ENCODE measurements at regions not wholly inside any gene's neighbourhood (a gene's known extent, or its start where the extent isn't known, plus 50 kb on each side); places are given as distances from the start of the nearest gene placed in this dataset.

DNA sequence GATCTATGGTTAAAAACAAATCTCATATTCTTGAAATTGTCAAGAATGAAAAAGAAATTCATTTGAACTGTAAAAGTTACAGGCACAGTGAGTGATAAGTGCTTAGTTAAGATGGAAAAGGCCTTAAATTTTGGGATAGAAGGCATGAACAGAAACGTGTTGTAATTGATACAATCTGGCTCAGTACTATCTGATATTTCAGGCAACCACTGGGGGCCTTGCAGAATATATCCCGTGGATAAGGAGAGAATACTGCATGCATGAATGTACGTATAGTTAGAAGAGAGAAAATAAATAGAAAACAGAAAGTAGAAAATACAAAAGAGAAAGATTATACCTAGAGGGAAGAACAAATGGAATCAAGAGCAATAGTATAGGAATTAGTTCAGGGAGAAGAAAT is 741.4 kb upstream of the CCDC54 start:
- H3K4me3 ChIP-seq (ENCODE audit: low read depth, low read length), result no peak overlapping the region
- H3K9me3 ChIP-seq (ENCODE audit: severe bottlenecking), result no peaks in the 10 kb centered on the region
- H3K27ac ChIP-seq, result no peak overlapping the region
- no peak for DNase-seq
- TF ChIP-seq, protein P1, sequence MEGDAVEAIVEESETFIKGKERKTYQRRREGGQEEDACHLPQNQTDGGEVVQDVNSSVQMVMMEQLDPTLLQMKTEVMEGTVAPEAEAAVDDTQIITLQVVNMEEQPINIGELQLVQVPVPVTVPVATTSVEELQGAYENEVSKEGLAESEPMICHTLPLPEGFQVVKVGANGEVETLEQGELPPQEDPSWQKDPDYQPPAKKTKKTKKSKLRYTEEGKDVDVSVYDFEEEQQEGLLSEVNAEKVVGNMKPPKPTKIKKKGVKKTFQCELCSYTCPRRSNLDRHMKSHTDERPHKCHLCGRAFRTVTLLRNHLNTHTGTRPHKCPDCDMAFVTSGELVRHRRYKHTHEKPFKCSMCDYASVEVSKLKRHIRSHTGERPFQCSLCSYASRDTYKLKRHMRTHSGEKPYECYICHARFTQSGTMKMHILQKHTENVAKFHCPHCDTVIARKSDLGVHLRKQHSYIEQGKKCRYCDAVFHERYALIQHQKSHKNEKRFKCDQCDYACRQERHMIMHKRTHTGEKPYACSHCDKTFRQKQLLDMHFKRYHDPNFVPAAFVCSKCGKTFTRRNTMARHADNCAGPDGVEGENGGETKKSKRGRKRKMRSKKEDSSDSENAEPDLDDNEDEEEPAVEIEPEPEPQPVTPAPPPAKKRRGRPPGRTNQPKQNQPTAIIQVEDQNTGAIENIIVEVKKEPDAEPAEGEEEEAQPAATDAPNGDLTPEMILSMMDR (IDR thresholded peaks at IDR 0.05; ENCODE audit: low read depth, low read length), result no peak
- no peaks in the 10 kb centered on the region for H3K27me3 ChIP-seq (ENCODE audit: insufficient read depth, low read depth, severe bottlenecking)
- no peaks in the 10 kb centered on the region for H3K36me3 ChIP-seq

DNA sequence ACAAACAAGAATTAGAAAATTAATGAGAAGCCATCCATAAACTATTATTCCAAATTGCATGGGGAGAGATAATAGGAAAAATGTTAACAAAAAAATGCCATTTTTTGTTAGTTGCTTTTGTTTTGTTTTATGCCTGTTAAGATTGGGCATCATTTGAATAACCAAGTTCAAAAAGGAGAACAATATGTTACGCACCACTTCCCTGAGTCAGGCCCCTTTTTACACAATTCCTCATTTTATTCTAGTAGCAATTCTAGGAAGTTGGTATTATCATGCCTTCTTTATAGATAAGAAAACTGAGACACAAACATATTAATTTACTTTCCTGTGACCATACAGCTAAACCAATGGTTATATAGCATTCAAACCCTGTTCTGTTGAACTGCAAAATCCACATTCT is 736.9 kb upstream of the CCDC54 start:
- Histone ChIP-seq H3K27ac (no peak overlapping the region), H3K27me3 (ENCODE audit: insufficient read depth, low read depth, severe bottlenecking) (no peaks in the 10 kb centered on the region), H3K4me3 (ENCODE audit: low read depth, low read length) (no peak overlapping the region), H3K36me3 (no peaks in the 10 kb centered on the region), H3K9me3 (ENCODE audit: severe bottlenecking) (peaks cover 8% of the 10 kb centered on the region)
- TF ChIP-seq, protein P1 (IDR thresholded peaks at IDR 0.05; ENCODE audit: low read depth, low read length), result no peak
- no peak for DNase-seq

DNA sequence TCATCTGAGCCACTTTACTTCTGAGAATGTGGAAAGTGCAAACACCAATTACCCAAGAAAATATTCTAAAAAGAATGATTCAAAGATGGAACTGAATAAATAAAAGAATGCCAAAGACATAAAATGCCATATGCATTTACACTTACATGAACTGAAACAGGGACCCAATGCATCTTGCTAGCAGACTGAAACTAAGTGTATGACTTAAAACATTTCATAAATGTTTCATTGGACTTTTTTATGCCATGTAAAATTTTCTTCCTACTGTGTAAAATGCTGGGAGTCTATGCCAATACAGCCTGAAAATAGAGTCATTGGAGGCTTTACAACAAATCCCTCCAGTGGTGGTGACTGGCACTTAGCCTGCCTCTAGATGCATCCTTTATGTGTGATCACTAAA is 735.1 kb upstream of the CCDC54 start:
- no peak overlapping the region for H3K4me3 ChIP-seq (ENCODE audit: low read depth, low read length)
- H3K36me3 ChIP-seq, result no peaks in the 10 kb centered on the region
- H3K27ac ChIP-seq, result no peak overlapping the region
- TF ChIP-seq, protein P1 (IDR thresholded peaks at IDR 0.05; ENCODE audit: low read depth, low read length), result no peak
- no peaks in the 10 kb centered on the region for H3K27me3 ChIP-seq (ENCODE audit: insufficient read depth, low read depth, severe bottlenecking)
- DNase-seq, result no peak
- H3K9me3 ChIP-seq (ENCODE audit: severe bottlenecking), result peaks cover 8% of the 10 kb centered on the region

DNA sequence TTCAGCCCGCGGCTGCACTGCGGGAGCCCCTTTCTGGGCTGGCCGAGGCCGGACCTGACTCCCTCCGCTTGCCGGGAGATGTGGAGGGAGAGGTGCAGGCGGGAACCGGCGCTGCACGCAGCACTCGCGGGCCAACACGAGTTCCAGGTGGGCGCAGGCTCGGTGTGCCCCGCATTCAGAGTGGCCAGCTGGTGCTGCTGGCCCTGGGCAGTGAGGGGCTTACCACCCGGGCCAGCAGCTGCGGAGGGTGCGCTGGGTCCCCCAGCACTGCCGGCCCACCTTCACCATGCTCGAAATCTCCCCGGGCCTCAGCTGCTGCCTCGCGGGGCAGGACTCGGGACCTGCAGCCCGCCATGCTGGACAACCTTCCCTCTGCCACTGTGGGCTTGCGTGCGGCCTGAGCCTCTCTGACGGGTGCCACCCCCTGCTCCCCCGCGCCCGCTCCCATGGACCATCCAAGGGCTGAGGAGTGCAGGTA is 733.5 kb upstream of the CCDC54 start:
- TF ChIP-seq, protein P1 (IDR thresholded peaks at IDR 0.05; ENCODE audit: low read depth, low read length), result no peak
- H3K27me3 ChIP-seq (ENCODE audit: insufficient read depth, low read depth, severe bottlenecking), result no peaks in the 10 kb centered on the region
- H3K4me3 ChIP-seq (ENCODE audit: low read depth, low read length), result no peak overlapping the region
- H3K9me3 ChIP-seq (ENCODE audit: severe bottlenecking), result peaks cover 8% of the 10 kb centered on the region
- no peak for DNase-seq
- H3K27ac ChIP-seq, result no peak overlapping the region
- no peaks in the 10 kb centered on the region for H3K36me3 ChIP-seq

DNA sequence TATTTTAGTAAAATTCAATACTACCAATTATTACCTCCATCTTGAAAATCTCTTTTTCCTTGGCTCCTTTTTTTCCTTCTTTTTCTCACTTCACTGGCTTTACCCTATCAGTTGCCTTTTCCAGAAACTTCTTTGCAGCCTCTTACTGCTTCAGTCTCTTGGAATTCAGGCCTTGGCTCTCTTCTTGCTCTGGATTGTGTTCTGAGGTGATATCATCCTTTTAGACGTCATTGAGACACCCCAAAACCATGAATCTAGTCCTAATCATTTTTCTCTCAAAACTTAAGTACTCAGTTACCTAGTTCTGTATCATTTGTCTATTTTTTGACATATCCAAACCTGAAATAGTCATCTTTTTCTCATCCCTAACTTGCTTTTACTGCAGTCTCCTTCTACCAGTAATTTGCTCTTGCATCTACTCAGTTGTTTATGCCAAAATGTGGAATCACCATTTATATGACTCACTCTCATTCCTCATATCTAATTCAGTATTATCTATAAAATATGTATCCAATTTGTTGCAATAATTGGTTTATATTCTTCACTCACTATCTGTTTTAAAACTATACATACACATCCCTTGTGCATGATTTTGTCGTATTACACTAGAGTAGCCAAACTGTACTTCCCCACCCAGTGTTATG is 703.2 kb upstream of the CCDC54 start:
- Histone ChIP-seq H3K27me3 (ENCODE audit: insufficient read depth, low read depth, severe bottlenecking) (no peaks in the 10 kb centered on the region), H3K4me3 (ENCODE audit: low read depth, low read length) (no peak overlapping the region), H3K27ac (no peak overlapping the region), H3K36me3 (no peaks in the 10 kb centered on the region), H3K9me3 (ENCODE audit: severe bottlenecking) (no peaks in the 10 kb centered on the region)
- no peak for DNase-seq
- TF ChIP-seq, protein P1 (IDR thresholded peaks at IDR 0.05; ENCODE audit: low read depth, low read length), result no peak

DNA sequence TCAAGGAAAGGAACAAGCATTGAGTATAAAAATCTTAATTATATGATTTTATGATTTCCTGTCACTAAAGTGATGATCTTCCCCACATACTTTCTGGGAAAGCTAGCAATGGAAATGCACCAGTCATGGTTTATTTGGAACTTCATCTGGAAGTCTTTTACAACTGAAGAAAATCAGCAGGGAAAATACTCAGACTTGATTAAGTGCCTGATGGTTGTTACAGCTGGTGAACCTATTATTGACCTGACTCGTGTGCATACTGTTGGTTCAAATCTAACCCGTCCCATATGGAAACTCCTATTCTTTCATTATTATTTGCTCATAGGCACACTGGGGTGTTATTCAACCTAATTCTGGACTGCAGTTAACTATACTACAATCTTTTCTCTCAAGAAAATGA is 701.8 kb upstream of the CCDC54 start:
- TF ChIP-seq, protein P1 (IDR thresholded peaks at IDR 0.05; ENCODE audit: low read depth, low read length), result no peak
- no peaks in the 10 kb centered on the region for H3K36me3 ChIP-seq

More for the DNA sequence above, 701.8 kb upstream of the CCDC54 start:
- Histone ChIP-seq H3K4me3 (ENCODE audit: low read depth, low read length) (no peak overlapping the region), H3K27ac (no peak overlapping the region), H3K9me3 (ENCODE audit: severe bottlenecking) (no peaks in the 10 kb centered on the region), H3K27me3 (ENCODE audit: insufficient read depth, low read depth, severe bottlenecking) (no peaks in the 10 kb centered on the region)
- no peak for DNase-seq
